HG03095 (cell line): ENCODE measurements at regions not wholly inside any gene's neighbourhood (a gene's known extent, or its start where the extent isn't known, plus 50 kb on each side); places are given as distances from the start of the nearest gene placed in this dataset.
"Not testable (repeated sequence)": the region's sequence is repeated elsewhere in the genome, so short reads cannot be mapped to it uniquely, and the experiment has no call there.

Source experiments
- ATAC-seq: cut with Tn5 transposase; IDR thresholded peaks from one replicate; pipeline ENCODE4 v1.9.1; 2021; ENCODE audit warnings: moderate library complexity; ENCODE audit not compliant: unreplicated experiment

DNA sequence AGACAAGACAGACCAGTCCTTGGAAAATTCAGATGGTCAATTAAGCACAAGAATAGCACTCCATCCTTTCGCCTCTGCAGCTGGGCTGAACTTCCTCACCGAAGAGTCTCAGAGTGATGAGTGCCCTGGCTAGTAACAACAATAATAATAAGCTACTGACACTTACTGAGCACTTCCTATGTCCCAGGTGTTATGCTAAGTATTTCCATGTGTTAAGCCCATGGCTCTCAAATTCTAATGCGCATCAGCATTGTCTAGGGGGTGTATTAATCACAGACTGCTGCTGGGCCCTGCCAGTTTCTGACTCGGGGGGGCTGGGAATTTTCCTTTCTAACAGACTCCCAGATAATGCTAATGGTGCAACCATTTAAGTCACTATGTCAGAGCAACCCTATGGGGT is 118.2 kb upstream of the LRFN2 start:
- no peak for ATAC-seq

DNA sequence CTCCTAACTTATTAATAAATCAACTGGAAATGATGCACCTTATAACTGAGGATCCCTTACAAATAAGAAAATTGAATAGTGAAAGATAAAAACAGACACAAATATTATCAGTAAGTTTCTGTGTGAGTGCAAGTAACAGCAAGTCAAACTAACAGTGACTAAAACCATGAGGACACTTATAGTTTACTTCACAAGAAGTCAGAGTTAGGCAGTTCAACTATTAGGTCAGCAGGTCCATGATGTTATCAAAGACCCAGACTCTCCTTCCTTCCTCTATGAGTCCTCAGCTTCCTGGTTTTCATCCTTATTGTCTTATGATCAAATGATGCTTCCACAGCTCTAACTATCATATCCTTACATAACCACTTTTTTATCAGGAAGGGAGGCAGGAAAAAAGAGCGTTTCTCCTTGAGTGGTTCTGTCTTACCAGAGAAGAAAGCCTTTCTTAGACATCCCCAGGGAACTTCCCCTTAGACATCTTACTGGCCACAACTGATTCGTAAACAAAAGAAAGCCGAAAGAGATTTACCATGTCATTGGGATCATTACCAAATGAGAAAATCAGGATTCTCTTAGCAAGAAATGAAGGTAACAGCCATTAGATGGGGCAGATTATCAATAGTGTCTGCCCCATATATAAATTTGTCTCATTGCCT is 114.3 kb upstream of the LRFN2 start:
- ATAC-seq, result no peak

DNA sequence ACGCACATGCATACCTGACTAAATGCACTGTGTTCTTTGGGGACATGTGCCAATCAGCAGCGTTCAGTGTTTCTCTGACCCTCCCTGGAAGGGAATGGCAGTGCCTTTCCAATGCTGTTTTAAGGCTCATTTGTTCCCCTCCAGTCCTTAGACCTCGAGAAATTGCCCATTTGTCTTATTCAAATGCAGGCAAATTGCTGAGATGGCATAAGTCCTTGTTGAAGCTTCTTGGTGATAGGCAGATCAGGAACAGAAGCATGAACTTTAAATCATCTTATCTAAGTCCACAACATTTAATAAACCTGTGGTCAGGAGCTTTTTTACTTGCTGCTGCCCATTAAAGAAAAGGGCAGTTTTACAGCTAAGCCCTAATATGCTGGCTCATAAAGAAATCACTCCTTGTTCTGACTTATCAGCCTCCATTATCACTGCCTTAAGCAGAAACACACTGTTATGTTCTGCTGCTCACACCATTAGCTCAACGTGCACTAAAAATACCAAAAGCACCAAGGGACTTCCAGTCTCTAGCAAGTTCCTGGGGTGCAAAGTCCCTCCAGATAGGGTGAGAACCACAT is 112.9 kb upstream of the LRFN2 start:
- no peak for ATAC-seq

DNA sequence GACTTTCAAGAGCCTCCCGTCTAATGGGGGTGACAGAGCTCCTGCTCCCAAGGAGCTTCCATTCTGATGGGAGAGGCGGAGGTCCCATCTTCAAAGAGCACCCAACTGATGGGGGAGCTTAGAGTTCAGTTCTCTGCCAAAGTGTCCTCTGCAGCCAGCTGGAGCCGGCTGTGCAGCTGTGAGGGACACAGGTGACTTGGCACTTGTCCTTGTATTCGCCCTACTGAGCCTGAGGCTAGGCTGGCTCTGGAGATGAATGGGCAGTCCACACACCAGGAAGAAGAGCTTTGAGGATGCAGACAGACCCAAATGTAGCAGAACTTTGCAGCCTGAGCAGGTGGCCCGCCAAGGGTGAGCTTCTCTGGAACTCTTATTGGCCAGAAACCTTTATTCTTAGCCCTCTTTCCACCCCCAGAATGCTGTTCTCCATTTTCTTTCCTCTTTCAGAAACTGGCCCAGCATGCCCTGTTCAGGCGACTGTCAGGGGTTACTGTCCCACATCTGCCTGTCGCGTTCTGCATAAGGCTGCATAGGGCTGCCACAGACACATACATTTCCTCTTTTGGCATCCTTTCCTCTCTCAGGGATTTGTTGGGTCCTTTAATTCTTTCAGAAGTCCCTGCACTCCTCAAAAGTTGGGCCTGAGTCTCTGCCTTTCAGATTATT is 108.7 kb upstream of the LRFN2 start:
- no peak for ATAC-seq

DNA sequence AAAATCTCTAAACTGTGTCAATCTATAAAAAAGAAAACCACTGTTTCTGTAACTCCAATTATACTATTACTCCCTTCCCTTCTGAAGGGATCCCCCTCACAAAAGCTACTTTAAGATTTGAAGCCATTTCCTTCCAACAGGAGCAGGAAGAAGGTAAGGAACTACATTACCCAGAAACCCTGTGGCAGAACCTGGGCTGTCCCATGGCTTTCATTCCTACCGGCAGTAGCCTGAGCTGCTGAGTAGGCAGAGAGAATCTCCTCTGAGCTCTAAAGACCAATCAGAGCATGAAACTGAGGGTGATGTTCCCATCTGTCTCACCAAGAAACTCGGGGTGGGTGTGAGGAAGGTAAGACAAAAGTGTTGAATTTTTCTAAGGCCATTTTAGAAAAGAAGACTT is 108.0 kb upstream of the LRFN2 start:
- ATAC-seq, result no peak

DNA sequence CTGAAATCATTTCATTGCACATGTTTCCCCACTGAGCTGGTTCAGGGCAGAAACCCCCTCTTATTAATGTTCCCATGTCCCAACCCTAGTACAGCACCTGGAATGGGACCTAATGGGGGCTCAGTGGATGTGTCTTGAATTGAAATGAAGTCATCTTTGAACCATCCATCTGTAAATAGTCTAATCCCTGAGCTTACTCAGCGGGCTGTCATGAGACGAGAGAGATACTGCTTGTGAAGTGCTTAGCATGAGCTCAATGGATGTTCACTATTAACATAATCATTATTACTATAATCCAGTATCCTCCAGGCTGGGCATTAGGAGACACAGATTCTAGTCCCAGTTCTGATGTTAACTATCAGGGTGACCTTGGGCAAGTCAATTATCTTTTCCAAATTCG is 106.6 kb upstream of the LRFN2 start:
- ATAC-seq, result no peak

DNA sequence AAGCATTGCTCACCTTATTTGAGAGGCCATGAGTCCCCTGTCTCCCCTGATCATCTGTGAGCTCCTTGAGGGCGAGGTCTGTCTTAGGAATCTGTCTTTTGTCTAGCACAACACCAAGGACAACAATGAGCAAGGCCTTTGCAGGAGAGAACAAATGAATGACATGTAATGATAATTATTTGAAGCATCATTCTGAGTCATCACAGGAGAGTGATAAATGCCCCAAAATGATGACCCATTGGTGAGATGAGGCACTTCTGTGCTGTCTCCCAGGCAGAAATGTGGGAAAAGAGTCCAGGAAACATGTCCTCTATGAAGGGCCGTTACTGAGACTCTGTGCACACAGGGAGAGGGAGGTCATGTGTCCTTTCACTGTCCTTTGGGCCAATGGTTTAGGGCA is 105.2 kb upstream of the LRFN2 start:
- ATAC-seq, result no peak

DNA sequence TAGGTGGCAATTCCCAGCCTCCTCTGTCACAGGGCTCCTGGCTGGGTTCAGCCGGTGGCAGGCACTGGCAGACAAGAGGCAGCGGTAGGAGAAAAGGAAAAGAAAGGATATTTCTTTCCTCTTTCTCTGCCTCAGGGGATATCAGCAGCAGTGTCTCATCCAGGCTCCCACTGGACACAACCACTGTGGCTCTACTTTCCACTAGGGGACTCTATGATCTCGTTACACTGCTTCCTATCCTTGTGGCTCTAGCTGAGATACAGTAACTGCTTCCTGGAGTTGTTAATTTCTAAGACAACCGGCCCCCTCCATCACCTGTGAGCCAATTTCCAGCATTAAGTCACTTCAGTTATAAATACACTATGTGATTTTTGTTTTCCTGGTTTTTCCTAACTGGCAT is 102.0 kb upstream of the LRFN2 start:
- ATAC-seq, result no peak

DNA sequence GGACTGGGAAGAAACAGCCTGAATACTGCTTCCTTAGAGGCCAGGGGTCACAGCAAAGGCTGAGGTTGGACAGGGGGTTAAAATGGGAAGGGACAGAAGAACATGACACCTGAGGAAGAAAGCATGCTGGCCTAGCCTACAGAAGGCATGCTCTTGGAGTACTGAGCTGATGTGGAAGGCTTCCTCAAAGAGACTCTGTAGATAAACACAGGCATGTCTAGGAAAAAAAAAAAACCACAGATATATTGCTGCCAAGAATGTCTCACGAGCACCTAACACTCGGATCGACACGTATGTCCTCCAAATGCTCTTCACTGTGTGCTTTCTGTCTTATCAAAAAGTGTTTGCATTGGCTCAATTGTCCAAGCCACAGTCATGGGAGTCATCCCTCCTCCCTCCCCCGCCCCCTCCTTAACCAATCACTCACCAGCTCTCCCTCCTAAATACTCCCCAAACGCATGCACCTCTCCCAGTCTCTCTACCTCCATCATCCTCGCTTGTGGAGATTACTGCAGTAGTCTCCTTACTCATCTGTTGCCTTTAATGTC is 101.1 kb upstream of the LRFN2 start:
- no peak for ATAC-seq

DNA sequence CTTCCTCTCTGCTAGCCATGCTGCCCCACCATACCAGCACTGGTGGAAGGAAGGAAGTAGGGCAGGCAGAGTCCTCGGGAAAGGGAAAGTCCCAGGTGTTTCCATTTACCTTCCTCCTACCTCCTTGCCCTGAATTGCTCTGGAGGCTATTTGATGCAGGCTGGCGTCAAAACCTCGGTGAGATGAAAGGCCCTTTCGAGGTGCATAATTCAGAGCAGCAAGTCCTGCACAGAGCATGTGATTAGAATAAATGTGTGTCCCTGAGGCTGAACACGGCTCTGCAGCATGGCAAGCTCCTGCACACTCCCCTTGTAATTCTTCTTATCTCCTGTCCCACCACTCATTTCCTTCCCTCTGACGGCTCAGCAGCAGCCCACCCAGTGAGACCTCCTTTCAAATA is 98.7 kb upstream of the LRFN2 start:
- ATAC-seq, result no peak

DNA sequence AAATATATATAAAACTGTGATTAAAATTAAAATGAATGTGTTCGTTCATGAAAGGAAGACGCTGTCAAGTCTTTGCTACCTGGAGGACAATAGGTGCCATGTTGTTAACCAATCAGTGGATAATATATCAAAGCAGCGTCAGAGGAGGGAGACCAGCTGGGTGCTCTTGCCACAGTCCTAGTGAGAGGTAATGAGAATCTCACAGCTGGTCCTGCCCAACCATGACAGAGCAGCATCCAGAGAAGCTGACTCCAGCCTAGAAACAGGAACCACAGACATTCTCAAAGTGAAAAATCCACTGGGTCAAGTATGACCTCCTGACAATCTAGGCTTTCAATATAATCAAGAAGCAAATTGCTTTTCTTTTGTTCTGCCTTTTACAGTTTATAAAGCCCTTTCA is 94.5 kb upstream of the LRFN2 start:
- ATAC-seq, result no peak

DNA sequence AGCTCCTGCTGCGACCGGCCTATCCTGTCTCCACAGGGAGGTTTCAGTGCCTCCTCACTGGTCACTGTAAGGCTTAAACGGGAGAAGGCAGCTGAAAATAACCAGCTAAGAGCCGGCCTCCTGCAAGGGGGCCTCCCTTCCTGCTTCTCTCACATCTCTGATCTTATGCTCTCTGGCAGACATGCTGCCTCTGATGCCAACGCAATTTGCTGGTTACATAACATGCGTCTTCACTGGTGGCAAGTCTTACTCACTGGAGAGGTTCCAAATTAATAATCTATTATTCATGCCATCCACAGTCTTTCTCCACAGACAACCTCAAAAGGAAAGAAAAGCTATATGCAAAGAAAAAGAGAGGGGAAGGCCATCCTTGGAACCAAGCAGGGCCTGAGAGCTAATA is 91.8 kb upstream of the LRFN2 start:
- ATAC-seq, result no peak

DNA sequence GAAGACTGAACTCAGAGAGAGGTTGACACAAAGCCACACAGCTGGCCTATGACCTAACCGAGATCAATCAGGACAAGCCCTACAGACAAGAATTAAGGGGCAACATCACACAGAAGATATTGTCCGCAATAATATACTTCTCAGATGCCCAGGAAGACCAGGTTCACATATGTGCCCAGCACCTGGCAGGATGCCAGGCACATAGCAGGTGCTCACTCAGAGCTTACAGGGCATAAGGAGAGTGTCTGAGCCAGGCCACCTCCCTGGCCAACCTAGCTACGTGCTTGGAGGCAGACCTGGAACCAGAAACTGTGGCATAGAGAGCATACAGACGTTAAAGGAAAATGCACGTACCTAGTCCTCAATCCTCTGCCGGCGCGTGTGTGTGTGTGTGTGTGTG is 87.0 kb upstream of the LRFN2 start:
- no peak for ATAC-seq

DNA sequence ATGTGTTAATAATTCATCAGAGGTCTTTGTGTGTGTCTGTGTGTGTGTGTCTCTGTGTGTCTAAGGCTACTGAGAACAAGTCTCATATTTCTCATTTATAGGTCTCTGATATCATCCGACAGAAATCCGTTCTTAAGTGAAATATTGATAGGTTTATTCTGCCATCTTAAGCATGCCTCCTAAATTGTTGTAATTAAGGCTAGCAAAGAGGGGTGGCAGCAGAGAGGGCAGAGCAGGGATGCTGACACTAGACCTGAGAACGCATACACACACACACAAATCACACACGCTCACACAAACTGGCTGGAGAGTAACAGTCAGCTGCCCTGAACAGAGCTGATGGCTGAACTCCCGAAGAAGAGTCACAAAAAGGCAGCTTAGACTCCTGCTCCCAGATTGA is 84.9 kb upstream of the LRFN2 start:
- ATAC-seq, result no peak

DNA sequence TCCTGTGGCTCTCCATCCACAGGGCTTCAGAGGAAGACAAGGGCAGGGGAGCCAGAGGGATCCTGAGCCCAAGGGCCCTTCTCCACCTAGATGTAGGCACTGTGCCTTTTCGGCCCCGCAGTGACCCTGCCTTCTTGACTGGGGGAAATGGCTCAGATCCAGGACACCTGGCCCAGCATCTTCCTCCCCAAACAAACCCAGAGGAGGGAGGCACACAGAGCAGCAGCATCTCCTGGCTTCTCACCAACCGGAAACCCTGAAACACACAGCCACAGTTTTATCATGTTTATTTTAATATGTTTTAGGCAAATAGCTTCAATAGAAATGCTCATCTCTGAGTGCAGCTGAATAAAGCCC is 84.5 kb upstream of the LRFN2 start:
- no peak for ATAC-seq

DNA sequence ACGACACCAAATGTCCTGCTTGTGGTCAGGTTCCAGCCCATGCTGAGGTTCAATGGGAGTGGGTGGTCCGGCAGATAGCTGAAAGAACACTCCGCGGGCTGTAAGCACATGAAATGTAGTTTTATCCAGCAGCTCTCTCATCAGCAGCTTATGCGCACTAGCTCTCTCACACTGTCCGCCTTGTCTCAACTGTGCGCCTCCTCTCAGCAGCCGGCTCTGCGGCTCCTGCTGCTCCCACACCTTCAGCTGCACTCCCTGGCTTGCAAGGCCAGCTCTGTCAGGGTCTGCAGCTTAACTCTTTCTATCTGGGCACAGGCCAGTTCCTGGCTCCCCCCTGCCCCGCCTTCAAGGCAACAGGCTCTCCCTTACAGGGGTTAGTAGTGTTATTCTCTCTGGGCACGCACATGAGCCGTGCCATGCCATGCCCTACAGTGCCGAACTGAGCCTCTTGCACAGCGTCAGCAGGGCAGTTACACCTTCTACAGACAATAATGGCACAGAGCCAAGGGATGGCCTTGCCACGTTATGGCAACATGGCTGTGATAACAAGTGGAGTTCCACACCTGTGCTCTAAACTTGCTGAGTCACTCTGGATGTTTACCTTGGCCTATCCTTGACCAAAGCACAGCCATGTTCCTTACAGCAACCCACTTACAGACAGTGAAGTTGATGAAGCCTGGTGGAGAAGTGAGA is 84.0 kb upstream of the LRFN2 start:
- ATAC-seq, result no peak

DNA sequence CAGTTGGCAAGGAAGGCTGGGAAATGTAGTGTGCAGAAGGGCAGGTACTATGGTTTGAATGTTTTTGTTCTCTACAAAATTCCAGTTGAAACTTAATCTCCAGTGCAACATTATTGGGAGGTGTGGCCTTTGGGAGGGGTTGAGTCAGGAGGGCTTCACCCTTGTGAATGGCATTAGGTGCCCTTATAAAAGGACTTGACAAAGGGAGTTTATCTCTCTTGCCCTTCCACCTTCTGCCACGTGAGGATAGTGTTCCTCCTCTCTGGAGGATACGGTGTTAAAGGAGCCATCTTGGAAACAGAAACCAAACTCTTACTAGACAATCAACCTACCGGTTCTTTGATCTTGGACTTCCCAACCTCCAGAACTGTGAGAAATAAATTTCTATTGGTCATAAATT is 82.2 kb upstream of the LRFN2 start:
- ATAC-seq, result no peak

DNA sequence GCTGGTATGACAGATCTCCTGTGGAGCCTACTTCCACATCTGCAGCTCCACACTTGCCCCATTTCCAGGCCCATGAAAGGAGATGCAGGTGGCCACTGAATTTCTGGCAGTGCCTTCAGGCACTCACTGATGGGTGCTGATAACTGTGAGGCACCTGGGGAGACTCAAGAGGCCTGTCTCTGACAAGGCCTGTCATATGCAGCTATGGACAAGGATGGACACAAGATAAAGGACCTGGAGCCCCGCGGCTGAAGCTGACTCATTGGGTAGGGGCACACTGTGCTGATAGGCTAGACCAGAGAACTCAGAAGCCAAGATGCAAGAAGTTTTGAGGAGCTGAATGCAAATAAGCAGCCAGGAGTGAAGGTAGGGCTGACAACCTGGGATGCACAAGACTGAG is 81.0 kb upstream of the LRFN2 start:
- no peak for ATAC-seq

DNA sequence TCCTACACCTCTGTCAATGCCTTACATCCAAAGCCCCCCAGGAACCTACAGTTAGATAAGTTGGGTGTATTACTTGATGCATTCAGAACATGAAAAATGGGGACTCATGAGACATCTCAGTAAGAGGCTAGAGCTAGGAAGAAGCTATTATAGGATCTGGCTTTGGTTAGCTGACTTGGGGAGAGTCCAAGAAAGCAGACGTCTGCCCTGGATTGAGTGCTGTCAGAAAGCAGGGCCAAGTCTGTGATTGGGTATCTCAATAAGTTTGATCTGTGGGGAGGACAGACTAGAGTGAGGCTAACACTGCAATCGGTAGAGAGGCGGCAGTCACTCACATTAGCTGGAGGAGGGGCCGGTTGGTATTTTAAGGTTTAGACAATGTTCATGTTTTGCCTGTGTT is 79.4 kb upstream of the LRFN2 start:
- ATAC-seq, result no peak

DNA sequence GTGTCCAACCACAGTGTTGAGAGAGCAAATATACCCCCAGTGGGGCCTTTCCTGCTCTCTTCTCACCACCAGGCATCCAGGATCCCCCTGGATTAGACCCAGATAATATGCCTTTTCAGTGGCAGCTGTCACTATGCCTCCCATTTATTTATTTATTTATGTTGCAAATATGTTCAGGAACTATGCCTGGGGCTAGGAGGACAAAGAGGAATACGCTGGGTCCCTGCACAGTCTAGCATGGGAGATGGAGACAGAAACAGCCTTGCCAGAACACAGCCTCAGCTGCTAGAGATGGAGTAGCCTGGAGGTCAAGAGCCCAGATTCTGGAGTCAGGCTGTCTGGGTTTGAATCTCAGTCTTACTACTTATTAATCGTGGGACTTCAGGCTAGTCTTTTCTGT is 74.6 kb upstream of the LRFN2 start:
- ATAC-seq, result no peak

DNA sequence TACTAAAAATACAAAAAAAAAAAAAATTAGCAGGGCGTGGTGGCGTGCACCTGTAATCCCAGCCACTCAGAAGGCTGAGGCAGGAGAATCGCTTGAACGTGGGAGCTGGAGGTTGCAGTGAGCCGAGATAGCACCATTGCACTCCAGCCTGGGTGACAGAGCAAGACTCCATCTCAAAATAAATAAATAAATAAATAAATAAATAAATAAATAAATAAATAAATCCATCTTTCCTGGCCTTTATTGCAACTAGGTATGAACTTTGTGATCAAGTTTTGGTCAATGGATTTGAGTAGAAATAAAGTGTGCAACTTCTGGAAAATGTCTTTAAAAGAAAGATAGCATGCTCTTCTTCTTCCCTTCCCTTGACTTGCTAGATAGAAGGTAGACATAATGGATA is 69.6 kb upstream of the LRFN2 start:
- ATAC-seq, result not testable (repeated sequence)

DNA sequence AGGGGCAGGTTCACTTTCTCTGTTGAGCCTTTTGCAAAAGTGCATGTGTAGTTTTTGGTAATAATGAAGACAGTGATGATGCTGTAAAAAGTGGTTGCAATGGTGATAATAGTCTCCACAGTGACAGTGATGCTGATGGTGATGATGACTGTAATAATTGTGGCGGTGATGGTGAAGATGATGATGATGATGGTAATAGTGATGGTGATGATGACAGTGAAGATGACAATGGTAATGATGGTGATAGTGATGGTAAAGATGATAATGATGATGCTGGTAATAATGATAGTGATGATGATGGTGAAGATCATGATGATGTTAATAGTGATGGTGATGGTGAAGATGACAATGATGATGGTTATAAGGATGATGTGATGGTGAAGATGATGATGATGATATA is 67.7 kb upstream of the LRFN2 start:
- no peak for ATAC-seq
